Nucleus accumbens (tissue), 56 donors: ENCODE measurements at regions not wholly inside any gene's neighbourhood (a gene's known extent, or its start where the extent isn't known, plus 50 kb on each side); places are given as distances from the start of the nearest gene placed in this dataset.

Source experiments
- DNase-seq, 56 donors: peaks; one replicate each; lab custom pipeline; 2025; lab: John Stamatoyannopoulos, UW

- no peak for DNase-seq
These were observed 503.4 kb downstream of the PLXNA4 start for GRCh38 chr7:132072873-132073272.

DNA sequence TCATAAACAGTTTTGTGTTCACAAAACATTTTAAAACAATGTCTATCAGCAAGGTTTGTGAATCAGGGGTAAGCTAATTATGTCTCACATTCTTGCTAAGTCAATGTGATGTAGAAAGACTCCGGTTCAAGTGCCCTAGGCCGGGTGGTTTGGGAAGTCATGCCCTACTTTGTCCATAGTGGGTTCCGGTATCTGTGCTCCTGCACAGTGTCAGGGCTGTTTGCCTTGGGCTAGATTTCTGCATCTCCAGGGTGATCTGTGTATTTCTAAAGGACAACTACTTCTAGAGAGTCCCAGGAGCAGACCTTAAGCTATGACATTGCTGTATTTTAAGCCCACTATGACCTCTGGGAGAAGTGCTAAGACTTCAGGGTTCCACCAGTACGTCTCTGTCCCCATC lies 504.1 kb downstream of the PLXNA4 start:
- no peak for DNase-seq

DNA sequence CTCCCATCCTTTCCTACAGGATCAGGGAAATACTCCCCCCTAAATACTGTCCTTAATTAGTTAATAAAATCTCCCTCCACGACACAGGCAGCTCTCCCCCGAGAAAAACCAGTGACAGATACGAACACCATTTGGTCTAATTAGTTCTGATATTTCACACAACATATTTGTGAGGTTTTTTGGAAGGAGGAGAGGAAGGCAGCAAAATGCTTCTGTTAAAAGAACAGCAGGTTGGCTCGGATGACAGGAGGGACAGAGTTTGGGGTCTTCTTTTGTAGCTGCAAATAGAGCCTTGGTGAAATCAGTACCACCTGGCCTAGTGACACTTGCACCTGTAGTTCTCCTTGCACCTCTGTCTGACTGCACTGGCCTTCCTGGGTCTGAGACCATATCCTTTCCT lies 507.0 kb downstream of the PLXNA4 start:
- DNase-seq, result no peak

DNA sequence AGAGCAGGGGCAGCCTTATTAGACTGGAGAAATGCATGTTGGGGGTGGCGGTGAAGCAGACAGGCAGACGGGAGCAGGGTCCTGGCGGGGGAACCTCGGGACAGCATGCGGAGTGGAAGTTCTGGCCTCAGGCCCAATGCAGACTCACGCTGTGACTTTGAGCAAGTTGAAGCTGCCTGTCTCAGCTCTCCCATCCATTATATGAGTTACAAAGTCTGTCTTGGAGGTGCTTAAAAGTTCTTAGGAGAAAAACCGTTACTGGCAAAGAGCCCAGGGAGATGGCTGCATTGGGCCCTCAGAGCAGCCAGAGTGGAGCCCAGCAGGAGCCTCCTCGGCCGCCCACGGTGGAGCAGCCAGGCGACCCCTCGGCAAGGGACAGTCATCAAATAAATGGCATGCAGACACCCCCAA lies 509.5 kb downstream of the PLXNA4 start:
- peak in 9 of 56 donors; percentile 9 to 47 (median 16) for DNase-seq

- DNase-seq, result peak in 2 of 56 donors; percentile 14 to 29
These were observed 509.7 kb upstream of the PODXL start for GRCh38 chr7:132065989-132066603.

DNA sequence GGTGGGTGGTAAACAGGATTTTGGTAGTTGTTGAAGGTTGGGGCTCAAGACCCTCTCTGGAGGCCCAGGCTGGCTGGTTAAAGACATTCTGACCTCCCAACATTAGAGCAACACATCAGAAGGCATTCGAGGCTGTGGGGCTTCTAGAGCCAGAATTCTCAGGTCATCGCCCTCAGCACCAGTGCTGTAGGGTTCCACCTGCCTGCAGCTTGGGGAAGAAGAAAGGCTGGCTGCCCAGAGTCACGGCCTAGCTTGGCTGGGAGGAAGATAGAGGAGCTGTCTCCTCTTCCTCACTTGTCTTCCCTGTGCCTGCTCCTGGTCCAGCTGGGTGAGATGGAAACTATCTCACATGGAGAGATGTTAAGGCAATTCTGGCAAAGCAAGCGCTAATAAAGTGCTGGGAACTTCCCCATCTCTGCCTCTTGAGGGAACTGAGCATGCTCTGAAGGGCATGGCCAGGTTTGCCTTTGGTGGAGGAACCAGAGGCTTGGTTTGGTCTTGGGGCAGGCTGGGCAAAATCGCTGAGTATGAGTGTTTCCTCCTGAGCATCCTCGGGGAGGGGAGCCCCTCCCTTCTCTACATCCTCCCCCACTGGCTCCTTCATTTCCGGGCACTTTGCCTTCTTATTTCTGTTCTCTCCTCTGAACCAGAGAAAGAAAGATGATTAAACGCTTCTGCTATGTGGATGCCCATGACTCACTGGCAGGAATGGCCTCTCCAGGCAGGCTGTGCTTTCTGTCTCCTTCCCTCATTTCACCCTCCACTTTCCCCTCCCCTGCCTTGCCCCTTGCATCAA lies 509.0 kb upstream of the PODXL start:
- DNase-seq, result peak in 8 of 56 donors; percentile 11 to 29 (median 14)

- DNase-seq, result no peak
These were observed 507.4 kb upstream of the PODXL start for GRCh38 chr7:132063800-132064199.

- no peak for DNase-seq
These were observed 505.5 kb upstream of the PODXL start for GRCh38 chr7:132061937-132062336.

- DNase-seq, result no peak
These were observed 502.7 kb upstream of the PODXL start for GRCh38 chr7:132059141-132059540.

DNA sequence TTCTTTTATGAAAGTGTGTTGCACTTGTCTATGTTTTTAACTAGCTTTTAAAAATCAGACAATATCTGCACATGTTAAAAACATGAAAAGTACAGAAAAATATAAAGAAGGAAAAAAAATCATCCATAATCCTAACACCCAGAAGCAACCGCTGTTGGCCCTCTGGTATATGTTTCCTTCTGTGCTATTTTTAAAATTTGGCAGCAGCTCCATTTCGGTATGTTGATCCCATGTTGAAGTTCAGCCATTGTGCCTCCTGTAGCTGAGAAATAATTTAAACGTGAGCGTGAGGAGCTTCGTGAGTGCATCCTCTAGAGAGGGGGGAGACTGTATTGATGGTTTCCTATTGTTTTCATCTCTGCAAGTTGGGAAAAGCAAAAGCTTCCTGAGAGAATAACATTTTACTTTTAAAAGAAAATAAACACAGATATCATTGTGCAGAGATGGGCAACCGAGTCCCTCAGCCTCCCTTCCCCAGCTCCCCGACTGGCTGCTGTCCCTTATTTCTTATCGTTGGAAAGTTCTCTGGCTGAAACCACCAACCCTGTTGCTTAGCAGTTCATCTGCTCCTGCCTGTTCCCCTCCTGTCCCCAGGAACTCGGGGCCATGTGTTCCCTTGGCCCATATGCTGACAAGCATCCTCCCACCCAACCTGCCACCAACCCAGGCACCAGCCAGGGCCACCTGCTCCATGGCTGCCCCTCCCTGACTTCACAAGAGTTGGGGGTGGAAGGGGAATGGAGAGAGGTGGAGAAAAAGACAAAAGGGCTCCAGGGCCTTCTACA lies 499.1 kb upstream of the PODXL start:
- DNase-seq, result no peak

GRCh38 chr7:132053871-132054270 lies 497.4 kb upstream of the PODXL start:
- DNase-seq, result no peak

GRCh38 chr7:132051311-132051710 lies 494.9 kb upstream of the PODXL start:
- DNase-seq, result no peak

- DNase-seq, result peak in 1 of 56 donors; percentile 3
These were observed 493.3 kb upstream of the PODXL start for GRCh38 chr7:132049462-132050304.

DNA sequence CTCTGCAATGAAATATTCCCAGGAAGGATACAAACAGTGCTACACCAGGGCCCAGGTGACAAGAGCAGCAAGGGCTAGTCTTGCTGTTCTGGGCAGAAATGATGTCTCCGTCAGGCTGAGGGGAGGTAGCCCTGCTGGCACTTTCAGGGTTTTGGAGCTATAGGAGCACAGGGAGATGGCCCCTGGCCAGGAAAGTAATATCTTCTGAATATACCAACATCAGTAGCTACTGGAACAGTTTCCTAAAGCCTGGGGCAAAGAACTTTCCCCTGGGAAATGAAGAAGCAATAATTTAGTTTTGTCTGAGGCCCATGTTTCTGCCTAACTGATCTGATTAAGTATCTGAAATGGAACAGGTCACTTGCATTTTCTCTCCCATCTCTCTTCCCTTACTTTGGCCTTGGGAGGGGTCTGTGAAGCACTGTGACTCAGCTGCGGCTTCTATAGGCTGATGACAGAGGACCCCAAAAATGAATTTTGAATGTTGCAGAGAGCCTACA lies 489.1 kb upstream of the PODXL start:
- no peak for DNase-seq

DNA sequence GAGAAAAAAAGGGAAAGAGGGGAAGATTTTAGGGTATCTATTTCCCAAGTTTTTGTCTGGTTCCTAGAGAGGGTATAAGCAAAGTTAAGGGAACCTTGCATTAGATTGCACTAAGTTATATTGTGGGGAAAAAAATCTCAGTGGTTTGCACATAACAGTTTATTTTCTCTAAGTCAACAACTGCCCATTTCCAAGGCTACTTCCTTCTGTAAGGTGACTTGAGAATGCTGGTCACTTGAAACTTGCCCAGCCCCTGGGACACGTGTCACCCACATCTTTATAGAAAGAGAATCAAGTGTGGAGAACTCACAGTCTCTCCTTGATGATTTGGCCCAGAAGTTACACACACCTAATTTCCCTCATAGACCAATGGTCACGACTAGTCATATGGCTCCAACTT lies 488.6 kb upstream of the PODXL start:
- DNase-seq, result no peak

GRCh38 chr7:132044247-132044646 lies 487.8 kb upstream of the PODXL start:
- DNase-seq, result no peak

GRCh38 chr7:132041108-132041507 lies 484.7 kb upstream of the PODXL start:
- no peak for DNase-seq

DNA sequence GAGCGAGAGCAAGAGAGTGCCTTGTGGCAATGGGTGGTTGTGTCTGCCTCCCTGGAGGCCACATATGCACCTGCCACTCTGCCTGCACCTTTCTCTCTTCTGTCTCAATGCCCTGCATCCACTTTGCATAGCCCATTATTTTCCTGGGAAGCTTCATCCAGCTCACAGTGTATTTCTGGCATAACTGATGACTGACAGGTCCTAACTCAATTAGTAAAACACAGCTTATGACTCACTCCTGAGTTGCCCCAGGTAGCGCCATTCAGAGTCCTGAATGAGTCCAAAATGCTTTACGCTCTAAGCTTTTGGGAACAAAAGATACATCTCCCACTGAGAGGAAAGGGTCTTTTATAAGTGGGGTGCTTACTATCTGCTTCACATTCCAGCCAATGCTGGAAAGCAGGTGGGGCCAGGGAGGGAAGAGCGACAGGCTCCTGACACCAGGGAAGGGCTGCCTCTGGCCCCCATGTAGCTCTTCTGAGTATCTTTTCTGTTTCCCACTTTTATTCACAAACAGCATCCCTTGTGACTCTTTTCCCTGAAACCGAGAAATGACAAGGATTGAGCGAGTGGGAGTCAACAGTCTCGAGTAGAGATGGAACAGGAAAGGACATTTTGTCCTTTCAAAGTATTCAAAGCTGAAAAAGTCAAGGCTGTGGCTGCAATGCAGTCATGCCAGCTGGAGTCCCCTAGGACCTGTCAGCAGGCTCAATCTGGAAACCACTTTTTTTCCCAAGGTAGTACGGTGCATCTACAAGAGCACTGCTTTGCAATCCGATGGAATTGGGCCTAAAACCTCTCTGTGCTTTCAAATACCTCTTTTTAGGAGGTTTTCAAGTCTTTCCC lies 479.3 kb upstream of the PODXL start:
- peak in 3 of 56 donors; percentile 4 to 36 (median 4) for DNase-seq

DNA sequence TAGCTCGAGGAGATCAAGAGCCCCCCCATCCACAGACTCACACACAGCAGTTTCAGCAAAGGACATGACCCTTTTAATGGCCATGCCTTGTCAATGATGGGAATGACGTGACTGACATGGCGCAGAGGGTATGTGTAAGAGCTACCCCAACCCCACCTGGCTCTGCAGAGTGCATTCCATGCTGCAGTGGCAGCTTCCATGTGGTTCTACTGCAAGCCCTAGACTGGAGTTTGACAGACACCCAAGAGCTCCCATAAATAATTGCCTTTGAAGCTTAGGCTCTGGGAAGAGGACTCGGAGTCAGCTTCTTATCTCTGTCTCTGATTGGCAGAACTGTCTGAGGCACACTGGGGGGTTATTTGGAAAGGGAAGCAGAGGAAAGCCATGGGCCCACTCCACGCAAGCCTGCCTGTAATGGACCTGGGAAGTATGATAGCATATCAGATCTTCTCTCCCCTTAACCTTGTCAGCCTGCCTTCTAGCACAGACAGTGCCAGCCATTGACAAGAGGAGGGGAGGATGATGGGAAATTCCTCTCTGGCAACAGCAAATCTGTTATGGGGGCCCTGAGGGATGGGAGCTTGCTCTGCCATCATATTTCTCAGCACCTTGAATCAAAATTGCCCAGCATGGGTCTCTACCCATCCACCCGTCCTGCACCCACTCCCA lies 478.5 kb upstream of the PODXL start:
- no peak for DNase-seq
